ENCODE measurements at regions not wholly inside any gene's neighbourhood (a gene's known extent, or its start where the extent isn't known, plus 50 kb on each side); places are given as distances from the start of the nearest gene placed in this dataset.

DNA sequence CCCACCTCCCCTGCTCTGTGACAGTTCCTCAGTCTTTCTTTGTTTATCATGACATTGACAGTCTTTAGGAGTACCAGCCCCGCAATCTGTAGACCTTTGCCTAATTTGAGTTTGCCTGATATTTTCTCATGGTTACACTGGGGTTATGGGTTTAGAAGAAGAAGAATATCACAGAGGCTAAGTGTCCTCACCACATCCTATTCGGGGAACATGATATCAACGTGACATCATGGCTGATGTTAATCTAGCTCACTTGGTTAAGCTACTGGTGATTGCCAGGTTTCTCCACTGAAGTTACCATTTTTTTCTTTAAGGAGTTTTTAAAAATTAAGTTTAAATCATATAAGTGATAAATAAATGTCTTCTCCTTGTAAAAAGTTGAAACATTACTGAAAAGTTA, 127.5 kb downstream of the CEP57L1 start:
- H3K4me3 ChIP-seq (ENCODE audit: low read depth, low read length) = no peak overlapping the region
- no peaks in the 10 kb centered on the region for H3K36me3 ChIP-seq (ENCODE audit: control insufficient read depth, insufficient read depth, low read length)
- no peak for DNase-seq (ENCODE audit: low read depth)
- H3K27me3 ChIP-seq (ENCODE audit: control insufficient read depth, insufficient read depth, low read length) = no peaks in the 10 kb centered on the region
- TF ChIP-seq CTCF (IDR thresholded peaks at IDR 0.05; ENCODE audit: insufficient read depth, low read length, poor library complexity, severe bottlenecking) = no peak

DNA sequence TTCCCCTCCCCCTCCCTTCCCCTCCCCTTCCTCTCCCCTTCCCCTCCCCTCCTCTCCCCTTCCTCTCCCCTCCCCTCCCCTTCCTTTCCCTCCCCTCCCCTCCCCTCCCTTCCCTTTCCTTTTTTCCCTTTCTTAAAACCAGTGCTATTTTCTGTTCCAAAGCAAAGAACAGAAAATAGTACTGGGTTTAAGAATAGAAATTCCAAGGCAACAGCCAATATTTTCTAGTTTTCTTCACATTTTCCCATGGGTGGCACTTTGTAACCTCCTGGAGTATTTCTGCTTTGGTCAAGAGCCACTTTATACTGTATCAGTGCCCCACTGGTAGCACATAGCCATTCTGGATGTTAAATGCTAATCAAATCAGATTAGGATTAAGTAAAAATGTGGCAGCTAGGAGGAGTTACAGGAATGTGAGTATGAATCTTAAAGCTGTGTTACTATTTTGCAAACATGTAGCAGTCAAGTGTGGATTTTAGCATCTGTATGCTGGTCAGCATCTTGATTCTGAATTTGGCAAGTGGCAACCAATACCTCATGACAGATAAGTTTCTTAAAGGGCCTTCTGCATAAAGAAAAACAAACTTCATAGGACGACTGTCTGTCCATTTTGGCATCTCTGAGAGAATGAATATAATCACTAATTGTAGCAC, 126.4 kb downstream of the CEP57L1 start:
- Histone ChIP-seq H3K36me3 (ENCODE audit: control insufficient read depth, insufficient read depth, low read length) (no peaks in the 10 kb centered on the region), H3K4me3 (ENCODE audit: low read depth, low read length) (no peak overlapping the region), H3K27me3 (ENCODE audit: control insufficient read depth, insufficient read depth, low read length) (no peaks in the 10 kb centered on the region)
- DNase-seq (ENCODE audit: low read depth) = no peak
- TF ChIP-seq CTCF (IDR thresholded peaks at IDR 0.05; ENCODE audit: insufficient read depth, low read length, poor library complexity, severe bottlenecking) = no peak

Data from kidney epithelial cell (primary cell).